ENCODE measurements at regions not wholly inside any gene's neighbourhood (a gene's known extent, or its start where the extent isn't known, plus 50 kb on each side); places are given as distances from the start of the nearest gene placed in this dataset.

GRCh38 chr6:77383026-77383425, 80.3 kb downstream of the HTR1B start:
- no peaks in the 10 kb centered on the region for H3K4me1 ChIP-seq (ENCODE audit: control insufficient read depth, insufficient read depth, low read length)
- no peak for ATAC-seq
- no peak overlapping the region for H3K4me3 ChIP-seq (ENCODE audit: low read depth in 2 of 2, low read length in 2 of 2)
- no peaks in the 10 kb centered on the region for H3K36me3 ChIP-seq (ENCODE audit: control insufficient read depth, insufficient read depth, low read length)
- TF ChIP-seq TCF7L2 (IDR thresholded peaks at IDR 0.05; ENCODE audit: low read depth, low read length): no peak
- no peak for TF ChIP-seq POLR2AphosphoS5 (IDR thresholded peaks at IDR 0.05; ENCODE audit: low read depth, low read length)
- no peak for TF ChIP-seq CTCF (IDR thresholded peaks at IDR 0.05)
- no peak for TF ChIP-seq SIN3A (IDR thresholded peaks at IDR 0.05; ENCODE audit: borderline replicate concordance, insufficient read depth, low read depth, low read length)
- TF ChIP-seq REST (IDR thresholded peaks at IDR 0.05; ENCODE audit: insufficient read depth in 1 of 2, low read depth in 2 of 2, low read length in 1 of 2): no peak
- H3K27me3 ChIP-seq (ENCODE audit: control insufficient read depth, insufficient read depth, low read length): no peaks in the 10 kb centered on the region
- H3K27ac ChIP-seq (ENCODE audit: low read length): no peak overlapping the region
- in situ Hi-C loops (cut with HindIII; ENCODE audit: low pct_unique_long_range_greater_than_20kb, low sequenced_read_pairs) (no loop called here), intact Hi-C loops (cut with micrococcal nuclease; ENCODE audit: unreplicated experiment) (no loop called here)
- BruUV-seq (replicated peaks): no TSS peak
- H3K9me3 ChIP-seq (ENCODE audit: control insufficient read depth, insufficient read depth, low read depth, low read length): no peaks in the 10 kb centered on the region
- ChIA-PET CTCF (no interaction called here), POLR2A (no interaction called here)
- DNase-seq (ENCODE audit: low read depth, low spot score): no peak

DNA sequence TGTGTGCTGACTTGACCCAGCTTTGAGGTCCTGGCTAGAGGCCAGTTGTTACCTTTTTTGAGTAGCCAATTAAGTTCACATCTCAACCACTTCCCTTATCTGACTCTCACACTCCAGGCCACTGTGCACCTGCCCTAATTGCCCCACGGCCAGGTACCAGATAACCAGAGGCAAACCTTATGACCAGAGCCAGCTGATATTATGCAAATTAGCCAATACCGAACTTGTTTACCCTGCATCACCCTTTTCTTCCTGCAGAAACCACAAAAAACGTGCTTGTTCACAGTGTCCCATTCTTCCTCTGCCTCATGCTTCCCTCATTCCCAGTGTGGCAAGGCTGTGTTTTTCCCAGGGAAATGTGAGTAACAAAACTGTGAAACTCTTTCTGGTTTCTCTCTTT, 89.3 kb downstream of the HTR1B start:
- POLR2A ChIA-PET: no interaction called here
- no peaks in the 10 kb centered on the region for H3K36me3 ChIP-seq (ENCODE audit: control insufficient read depth, insufficient read depth, low read length)
- in situ Hi-C loops (cut with HindIII; ENCODE audit: low pct_unique_long_range_greater_than_20kb, low sequenced_read_pairs): no loop called here

More for the DNA sequence above, 89.3 kb downstream of the HTR1B start:
- intact Hi-C loops (cut with micrococcal nuclease; ENCODE audit: unreplicated experiment): no loop called here
- TF ChIP-seq SIN3A (IDR thresholded peaks at IDR 0.05; ENCODE audit: borderline replicate concordance, insufficient read depth, low read depth, low read length) (no peak), REST (IDR thresholded peaks at IDR 0.05; ENCODE audit: insufficient read depth in 1 of 2, low read depth in 2 of 2, low read length in 1 of 2) (no peak), POLR2AphosphoS5 (IDR thresholded peaks at IDR 0.05; ENCODE audit: low read depth, low read length) (no peak), CTCF (IDR thresholded peaks at IDR 0.05) (no peak), TCF7L2 (IDR thresholded peaks at IDR 0.05; ENCODE audit: low read depth, low read length) (no peak)
- peaks cover 3% of the 10 kb centered on the region; the same call in 1 of the 2 replicates for H3K4me1 ChIP-seq (ENCODE audit: control insufficient read depth, insufficient read depth, low read length)
- no peaks in the 10 kb centered on the region for H3K27me3 ChIP-seq (ENCODE audit: control insufficient read depth, insufficient read depth, low read length)
- no peak overlapping the region for H3K4me3 ChIP-seq (ENCODE audit: low read depth in 2 of 2, low read length in 2 of 2)
- ATAC-seq (no peak), DNase-seq (ENCODE audit: low read depth, low spot score) (no peak)
- no TSS peak for BruUV-seq (replicated peaks)
- H3K27ac ChIP-seq (ENCODE audit: low read length): no peak overlapping the region
- CTCF ChIA-PET: no interaction called here
- H3K9me3 ChIP-seq (ENCODE audit: control insufficient read depth, insufficient read depth, low read depth, low read length): no peaks in the 10 kb centered on the region

Data from Panc1 (cell line).